ENCODE measurements at regions not wholly inside any gene's neighbourhood (a gene's known extent, or its start where the extent isn't known, plus 50 kb on each side); places are given as distances from the start of the nearest gene placed in this dataset.

GRCh38 chr7:125061-125475 lies 67.3 kb upstream of the FAM20C start:
- Mint-ChIP-seq H3K36me3 (ENCODE audit: insufficient read depth, unreplicated experiment) (no peaks in the 10 kb centered on the region), H3K4me1 (ENCODE audit: low read depth, unreplicated experiment) (no peaks in the 10 kb centered on the region), H3K9me3 (ENCODE audit: unreplicated experiment) (no peaks in the 10 kb centered on the region), H3K27me3 (ENCODE audit: insufficient read depth, unreplicated experiment) (peaks cover 6% of the 10 kb centered on the region), H3K4me3 (ENCODE audit: unreplicated experiment) (no peak overlapping the region), H3K27ac (ENCODE audit: unreplicated experiment) (no peak overlapping the region)
- no peaks in the 10 kb centered on the region for H3K27me3 ChIP-seq (replicated peaks; ENCODE audit: control insufficient read depth, insufficient read depth, low read length)
- DNase-seq: no peak
- CTCF ChIA-PET: no interaction called here
- intact Hi-C loops (cut with micrococcal nuclease; ENCODE audit: unreplicated experiment): no loop called here
- no peaks in the 10 kb centered on the region for H3K36me3 ChIP-seq (ENCODE audit: control insufficient read depth, insufficient read depth, low read length)
- no peaks in the 10 kb centered on the region for H3K9me3 ChIP-seq
- no peak overlapping the region for H3K4me3 ChIP-seq (ENCODE audit: low read depth, low read length)
- TF ChIP-seq, protein P1, sequence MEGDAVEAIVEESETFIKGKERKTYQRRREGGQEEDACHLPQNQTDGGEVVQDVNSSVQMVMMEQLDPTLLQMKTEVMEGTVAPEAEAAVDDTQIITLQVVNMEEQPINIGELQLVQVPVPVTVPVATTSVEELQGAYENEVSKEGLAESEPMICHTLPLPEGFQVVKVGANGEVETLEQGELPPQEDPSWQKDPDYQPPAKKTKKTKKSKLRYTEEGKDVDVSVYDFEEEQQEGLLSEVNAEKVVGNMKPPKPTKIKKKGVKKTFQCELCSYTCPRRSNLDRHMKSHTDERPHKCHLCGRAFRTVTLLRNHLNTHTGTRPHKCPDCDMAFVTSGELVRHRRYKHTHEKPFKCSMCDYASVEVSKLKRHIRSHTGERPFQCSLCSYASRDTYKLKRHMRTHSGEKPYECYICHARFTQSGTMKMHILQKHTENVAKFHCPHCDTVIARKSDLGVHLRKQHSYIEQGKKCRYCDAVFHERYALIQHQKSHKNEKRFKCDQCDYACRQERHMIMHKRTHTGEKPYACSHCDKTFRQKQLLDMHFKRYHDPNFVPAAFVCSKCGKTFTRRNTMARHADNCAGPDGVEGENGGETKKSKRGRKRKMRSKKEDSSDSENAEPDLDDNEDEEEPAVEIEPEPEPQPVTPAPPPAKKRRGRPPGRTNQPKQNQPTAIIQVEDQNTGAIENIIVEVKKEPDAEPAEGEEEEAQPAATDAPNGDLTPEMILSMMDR (IDR thresholded peaks at IDR 0.05; ENCODE audit: insufficient read depth in 1 of 2, low read depth in 1 of 2, low read length in 1 of 2, severe bottlenecking in 1 of 2, unreplicated experiment in 1 of 2): no peak
- no peaks in the 10 kb centered on the region for H3K4me1 ChIP-seq
- POLR2A ChIA-PET: no interaction called here
- no TSS peak for BruUV-seq (replicated peaks)

- H3K9me3 ChIP-seq: no peaks in the 10 kb centered on the region
- intact Hi-C loops (cut with micrococcal nuclease; ENCODE audit: unreplicated experiment): no loop called here
- no peaks in the 10 kb centered on the region for H3K36me3 ChIP-seq (ENCODE audit: control insufficient read depth, insufficient read depth, low read length)
- H3K4me3 Mint-ChIP-seq (ENCODE audit: unreplicated experiment): no peak overlapping the region
- DNase-seq: no peak
- CTCF ChIA-PET: no interaction called here
- no peaks in the 10 kb centered on the region for H3K4me1 ChIP-seq
- no peaks in the 10 kb centered on the region for H3K27me3 ChIP-seq (replicated peaks; ENCODE audit: control insufficient read depth, insufficient read depth, low read length)
- BruUV-seq (replicated peaks): no TSS peak
- H3K36me3 Mint-ChIP-seq (ENCODE audit: insufficient read depth, unreplicated experiment): no peaks in the 10 kb centered on the region
- no peak overlapping the region for H3K27ac Mint-ChIP-seq (ENCODE audit: unreplicated experiment)
- no peak overlapping the region for H3K4me3 ChIP-seq (ENCODE audit: low read depth, low read length)
- POLR2A ChIA-PET: no interaction called here
- H3K4me1 Mint-ChIP-seq (ENCODE audit: low read depth, unreplicated experiment): no peaks in the 10 kb centered on the region
- no peaks in the 10 kb centered on the region for H3K9me3 Mint-ChIP-seq (ENCODE audit: unreplicated experiment)
- TF ChIP-seq, protein P1 (IDR thresholded peaks at IDR 0.05; ENCODE audit: insufficient read depth in 1 of 2, low read depth in 1 of 2, low read length in 1 of 2, severe bottlenecking in 1 of 2, unreplicated experiment in 1 of 2): no peak
- H3K27me3 Mint-ChIP-seq (ENCODE audit: insufficient read depth, unreplicated experiment): peaks cover 6% of the 10 kb centered on the region
Observed at GRCh38 chr7:125661-126060, 66.7 kb upstream of the FAM20C start.

DNA sequence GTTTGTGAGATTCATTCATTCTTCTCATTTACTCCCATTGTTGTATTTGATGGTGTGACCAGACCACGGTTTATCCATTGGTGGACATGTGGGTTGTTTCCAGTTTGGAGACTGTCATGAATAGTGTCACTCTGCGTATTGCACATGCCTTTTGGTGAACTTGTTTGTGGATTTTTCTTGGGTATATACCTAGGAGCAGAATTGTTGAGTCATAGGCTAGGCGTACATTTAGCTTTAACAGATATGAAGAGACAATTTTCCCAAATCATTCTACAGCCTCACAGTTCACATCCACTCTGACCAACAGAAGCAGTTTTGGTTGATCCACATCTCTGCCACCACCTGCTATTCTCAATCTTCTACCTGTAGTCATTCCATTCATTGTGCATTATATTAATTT lies 66.0 kb upstream of the FAM20C start:
- intact Hi-C loops (cut with micrococcal nuclease; ENCODE audit: unreplicated experiment): no loop called here
- CTCF ChIA-PET: no interaction called here
- H3K27me3 Mint-ChIP-seq (ENCODE audit: insufficient read depth, unreplicated experiment): peaks cover 6% of the 10 kb centered on the region

More for the DNA sequence above, 66.0 kb upstream of the FAM20C start:
- TF ChIP-seq, protein P1 (IDR thresholded peaks at IDR 0.05; ENCODE audit: insufficient read depth in 1 of 2, low read depth in 1 of 2, low read length in 1 of 2, severe bottlenecking in 1 of 2, unreplicated experiment in 1 of 2): no peak
- H3K4me3 Mint-ChIP-seq (ENCODE audit: unreplicated experiment): no peak overlapping the region
- H3K36me3 ChIP-seq (ENCODE audit: control insufficient read depth, insufficient read depth, low read length): no peaks in the 10 kb centered on the region
- H3K4me1 Mint-ChIP-seq (ENCODE audit: low read depth, unreplicated experiment): no peaks in the 10 kb centered on the region
- H3K27ac Mint-ChIP-seq (ENCODE audit: unreplicated experiment): no peak overlapping the region
- POLR2A ChIA-PET: no interaction called here
- no TSS peak for BruUV-seq (replicated peaks)
- H3K27me3 ChIP-seq (replicated peaks; ENCODE audit: control insufficient read depth, insufficient read depth, low read length): no peaks in the 10 kb centered on the region
- H3K4me3 ChIP-seq (ENCODE audit: low read depth, low read length): no peak overlapping the region
- no peaks in the 10 kb centered on the region for H3K4me1 ChIP-seq
- H3K36me3 Mint-ChIP-seq (ENCODE audit: insufficient read depth, unreplicated experiment): no peaks in the 10 kb centered on the region
- DNase-seq: no peak
- no peaks in the 10 kb centered on the region for H3K9me3 ChIP-seq
- H3K9me3 Mint-ChIP-seq (ENCODE audit: unreplicated experiment): no peaks in the 10 kb centered on the region

Data from Caco-2 (cell line).